ENCODE measurements at regions not wholly inside any gene's neighbourhood (a gene's known extent, or its start where the extent isn't known, plus 50 kb on each side); places are given as distances from the start of the nearest gene placed in this dataset.

GRCh38 chr3:89606151-89606550 is 498.7 kb downstream of the EPHA3 start:
- no peak for TF ChIP-seq POLR2A (IDR thresholded peaks at IDR 0.05)
- no peak for TF ChIP-seq CTCF (IDR thresholded peaks at IDR 0.05)
